ENCODE measurements at regions not wholly inside any gene's neighbourhood (a gene's known extent, or its start where the extent isn't known, plus 50 kb on each side); places are given as distances from the start of the nearest gene placed in this dataset.

DNA sequence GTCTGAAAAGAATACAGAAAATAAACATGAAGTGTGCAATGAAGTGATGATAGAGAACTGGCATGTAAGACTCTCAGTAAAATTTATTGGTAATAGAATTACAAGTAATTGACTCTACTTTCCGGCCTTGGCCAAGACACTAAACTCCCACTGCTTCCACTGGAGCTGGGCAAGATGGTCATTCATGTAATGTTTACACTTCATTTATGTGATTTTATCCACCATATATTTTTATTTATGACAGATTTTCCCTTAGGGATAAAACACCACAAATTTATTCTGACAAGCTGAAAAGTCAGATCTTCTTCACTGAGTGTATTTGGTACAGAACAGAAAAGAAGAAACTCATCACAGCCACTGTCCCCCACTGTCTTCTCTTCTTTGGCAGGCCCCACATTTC is 191.9 kb downstream of the SLC39A8 start:
- TF ChIP-seq CTCF (IDR thresholded peaks at IDR 0.05) (no peak), POLR2A (IDR thresholded peaks at IDR 0.05) (no peak)
